Renal cortex interstitium (tissue), 11 donors: ENCODE measurements at regions not wholly inside any gene's neighbourhood (a gene's known extent, or its start where the extent isn't known, plus 50 kb on each side); places are given as distances from the start of the nearest gene placed in this dataset.

Experiments
- DNase-seq, 11 donors: peaks; one replicate each; pipeline ENCODE4 v3.0.0-alpha.2; 2013; ENCODE audit warnings: low read depth in 9 of 11, low spot score in 4 of 11; ENCODE audit errors: extremely low read depth in 1 of 11

DNA sequence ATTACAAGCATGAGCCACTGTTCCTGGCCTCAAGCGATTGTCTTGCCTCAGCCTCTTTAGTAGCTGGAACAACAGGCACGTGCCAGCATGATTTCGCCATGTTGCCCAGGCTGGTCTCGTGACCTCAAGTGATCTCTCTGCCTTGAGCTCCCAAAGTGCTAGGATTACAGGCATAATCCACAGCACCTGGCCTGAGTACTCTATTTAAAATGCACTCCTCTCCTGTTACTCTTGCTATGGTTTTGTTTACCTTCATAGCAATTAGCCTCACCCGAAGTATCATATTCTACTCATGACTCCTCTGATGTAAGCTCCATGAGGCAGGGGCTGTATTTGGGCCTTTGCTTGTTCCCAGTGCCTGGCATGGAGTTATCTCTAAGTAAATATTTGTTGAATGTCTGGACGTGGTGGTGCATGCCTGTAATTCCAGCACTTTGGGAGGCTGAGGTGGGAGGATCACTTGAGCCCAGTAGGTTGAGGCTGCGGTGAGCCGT, 92.5 kb upstream of the SLC34A2 start:
- no peak for DNase-seq

DNA sequence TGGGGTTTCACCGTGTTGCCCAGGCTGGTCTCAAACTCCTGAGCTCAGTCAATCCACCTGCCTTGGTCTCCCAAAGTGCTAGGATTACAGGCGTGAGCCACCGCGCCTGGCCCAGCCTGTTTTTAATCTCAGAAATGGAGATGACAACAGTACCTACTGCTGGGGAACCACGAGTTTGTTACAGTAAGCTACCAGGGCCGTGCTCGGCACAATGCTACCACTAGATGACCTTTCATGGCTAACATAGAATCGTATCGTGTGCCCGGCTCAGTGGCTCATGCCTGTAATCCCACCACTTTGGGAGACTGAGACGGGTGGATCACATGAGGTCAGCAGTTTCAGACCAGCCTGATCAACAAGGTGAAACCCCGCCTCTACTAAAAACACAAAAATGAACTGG, 90.8 kb upstream of the SLC34A2 start:
- no peak for DNase-seq

DNA sequence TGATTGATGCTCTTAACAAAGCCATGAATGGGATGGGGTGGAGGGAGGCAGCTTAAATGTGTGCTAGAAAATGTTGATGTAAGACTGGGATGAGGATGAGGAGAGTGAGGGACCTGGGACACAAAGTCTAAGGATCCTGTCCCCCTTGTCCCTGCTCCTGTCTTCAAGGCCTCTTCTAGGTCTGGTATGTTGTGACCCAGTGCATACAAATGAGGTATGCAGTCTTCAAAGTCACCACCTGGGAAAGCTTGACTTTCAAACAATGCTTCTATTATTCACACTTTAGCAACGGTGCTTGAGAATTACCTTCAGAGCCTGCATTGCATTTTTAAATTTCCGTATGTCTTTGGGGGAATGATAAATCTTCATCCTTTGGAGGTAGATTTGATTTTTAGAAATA, 88.4 kb upstream of the SLC34A2 start:
- DNase-seq = no peak

DNA sequence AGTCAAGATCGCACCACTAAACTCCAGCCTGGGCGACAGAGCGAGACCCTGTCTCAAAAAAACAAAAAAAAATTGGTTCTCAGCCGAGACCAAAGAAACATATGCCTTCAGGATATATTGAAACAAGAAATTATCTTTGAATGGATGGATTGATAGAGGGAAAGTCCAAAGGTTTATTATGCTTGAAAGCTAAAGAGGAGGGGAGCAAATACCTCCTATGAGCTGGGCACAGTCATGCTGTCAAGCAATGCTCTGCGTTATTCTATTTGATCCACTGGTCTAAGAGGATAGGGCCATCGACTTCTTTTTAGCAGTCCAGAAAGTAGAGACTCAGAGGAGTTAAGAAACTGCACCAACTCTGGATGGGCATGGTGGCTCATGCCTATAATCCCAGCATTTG, 85.9 kb upstream of the SLC34A2 start:
- no peak for DNase-seq

DNA sequence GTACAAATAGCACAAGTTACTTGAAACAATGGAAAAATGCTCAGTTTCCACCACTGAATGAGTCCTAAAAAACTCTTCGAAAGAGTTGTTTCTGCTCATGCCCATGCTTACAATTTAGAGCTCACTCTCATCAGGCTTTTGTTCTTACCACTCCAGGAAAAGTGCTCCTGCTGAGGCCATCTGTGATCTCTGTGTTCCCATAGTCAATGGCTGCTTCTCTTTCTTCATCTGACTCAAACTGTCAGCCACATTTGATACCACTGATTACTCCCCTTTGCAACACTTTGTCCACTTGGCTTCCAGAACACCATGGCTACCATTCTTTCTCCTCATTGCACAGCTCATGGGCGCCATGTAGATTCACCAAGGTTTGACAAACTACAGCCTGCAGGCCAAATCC, 80.0 kb upstream of the SLC34A2 start:
- DNase-seq = no peak

DNA sequence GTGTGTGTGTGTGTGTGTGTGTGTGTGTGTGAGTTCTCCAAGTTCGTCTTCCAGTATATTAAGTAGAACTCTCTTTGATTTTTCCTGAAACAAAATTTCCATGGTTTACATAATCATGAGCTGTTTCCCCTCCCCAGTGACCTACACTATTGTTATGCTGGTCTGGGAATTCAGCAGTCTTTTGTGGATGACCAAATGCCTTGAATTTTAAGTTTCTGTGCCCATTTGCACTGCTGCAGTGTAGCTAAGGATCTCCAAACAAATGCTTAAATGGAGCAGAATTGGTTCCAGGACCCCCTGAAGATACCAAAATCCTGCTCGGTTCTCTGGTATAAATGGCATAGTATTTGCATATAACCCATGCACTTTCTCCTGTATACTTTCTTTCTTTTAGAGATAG, 77.2 kb upstream of the SLC34A2 start:
- DNase-seq = no peak

DNA sequence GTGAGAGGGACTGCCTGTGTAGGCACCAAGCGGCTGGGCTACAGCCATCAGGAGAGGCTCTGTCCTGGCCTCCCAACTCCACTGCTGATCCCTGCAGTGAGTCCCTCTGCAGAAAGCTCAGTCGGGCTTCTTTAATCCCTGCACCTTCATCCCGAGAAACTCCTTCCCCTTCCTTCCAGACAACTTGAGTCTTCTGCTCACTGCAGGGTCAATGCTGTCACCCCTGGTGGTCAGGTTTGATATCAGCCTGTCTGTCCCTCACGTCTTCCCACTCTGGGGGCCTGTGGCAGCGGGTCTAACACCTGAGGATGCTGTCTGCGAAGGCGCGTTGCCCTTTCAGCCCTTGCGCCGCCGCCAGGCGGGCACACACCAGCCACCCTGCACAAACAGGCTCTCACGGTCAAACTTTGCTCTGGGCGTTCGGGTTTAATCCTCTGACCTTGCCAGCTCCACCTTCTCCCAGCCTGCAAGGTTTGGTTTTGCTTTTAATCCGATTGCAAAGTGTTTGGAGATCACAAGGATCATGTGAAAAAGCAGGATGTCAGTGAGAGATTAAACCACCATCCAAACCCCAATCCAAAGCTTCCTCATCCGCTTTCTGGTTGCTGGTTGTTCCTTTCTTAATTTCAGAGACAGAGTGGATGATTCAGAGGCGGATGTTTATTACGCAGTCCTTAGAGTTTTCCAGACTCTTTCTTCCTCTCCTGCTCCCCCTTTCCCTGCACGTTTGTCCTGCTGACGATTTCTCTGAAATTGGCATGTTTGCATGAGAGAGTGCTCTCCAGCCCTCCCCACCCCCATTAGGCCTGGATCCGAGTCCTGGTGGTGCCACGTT, 74.8 kb upstream of the SLC34A2 start:
- no peak for DNase-seq

DNA sequence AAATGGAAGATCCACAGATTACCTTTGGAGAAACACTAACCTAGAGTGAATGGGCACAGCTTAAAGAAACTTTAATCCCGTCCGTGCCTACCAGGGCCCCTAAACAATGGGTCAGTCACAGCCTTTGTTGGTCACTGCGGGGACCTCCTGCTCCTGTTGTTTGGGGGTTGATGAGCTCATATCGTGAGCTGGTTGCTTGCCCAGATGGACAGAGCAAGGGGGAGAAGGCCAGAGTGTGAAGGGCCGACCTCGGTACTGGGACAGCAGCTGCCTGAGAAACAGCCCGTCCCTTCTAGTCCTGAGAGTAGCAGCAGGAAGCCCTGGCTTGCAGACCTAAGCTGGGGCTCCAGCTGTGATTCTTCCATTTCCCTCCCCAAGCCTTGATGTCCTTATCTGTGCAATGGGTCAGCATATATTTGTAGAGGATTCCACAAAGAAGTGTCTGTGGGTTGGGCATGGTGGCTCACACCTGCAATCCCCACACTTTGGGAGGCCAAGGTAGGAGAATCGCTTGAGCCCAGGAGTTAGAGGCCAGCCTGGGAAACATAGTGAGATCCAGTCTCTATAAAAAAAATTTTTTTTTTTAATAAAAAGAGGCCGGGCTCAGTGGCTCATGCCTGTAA, 69.6 kb upstream of the SLC34A2 start:
- DNase-seq = no peak

DNA sequence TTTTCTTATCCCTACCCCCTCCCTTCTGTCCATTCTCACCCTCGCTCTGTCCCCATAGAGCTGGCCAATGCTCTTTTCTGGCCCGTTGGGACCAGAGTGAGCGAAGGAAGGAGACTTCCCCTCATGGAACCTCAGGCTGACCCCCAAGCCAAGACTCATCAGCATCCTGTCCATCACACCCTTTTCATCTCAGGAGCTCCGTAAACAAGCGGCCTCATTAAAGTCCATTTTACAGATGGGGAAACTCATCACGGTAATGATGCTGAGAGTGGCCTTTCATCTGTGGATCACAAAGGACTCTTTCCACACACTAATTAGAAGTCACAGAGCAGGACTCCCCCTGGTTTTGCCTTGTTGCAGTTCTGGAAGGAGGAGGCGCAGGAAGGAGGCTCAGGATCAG, 67.4 kb upstream of the SLC34A2 start:
- no peak for DNase-seq

DNA sequence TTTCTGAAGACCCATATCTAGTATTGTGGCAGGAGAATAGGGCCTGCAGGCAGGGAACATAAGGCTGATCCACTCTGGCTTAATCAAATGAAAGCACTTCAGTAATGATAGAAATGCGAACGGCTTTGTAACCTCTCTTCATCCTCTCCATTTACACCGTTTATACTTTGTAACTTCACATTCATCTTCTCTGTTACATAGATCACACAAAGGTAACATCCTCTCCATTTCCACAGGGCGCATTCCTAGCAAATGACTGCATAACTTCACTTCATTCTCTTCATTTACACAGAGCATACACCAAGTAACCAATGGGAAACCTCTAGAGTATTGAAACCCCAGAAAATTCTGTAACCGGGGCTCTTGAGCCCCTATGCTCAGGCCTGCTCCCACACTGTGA, 65.5 kb upstream of the SLC34A2 start:
- DNase-seq = no peak

DNA sequence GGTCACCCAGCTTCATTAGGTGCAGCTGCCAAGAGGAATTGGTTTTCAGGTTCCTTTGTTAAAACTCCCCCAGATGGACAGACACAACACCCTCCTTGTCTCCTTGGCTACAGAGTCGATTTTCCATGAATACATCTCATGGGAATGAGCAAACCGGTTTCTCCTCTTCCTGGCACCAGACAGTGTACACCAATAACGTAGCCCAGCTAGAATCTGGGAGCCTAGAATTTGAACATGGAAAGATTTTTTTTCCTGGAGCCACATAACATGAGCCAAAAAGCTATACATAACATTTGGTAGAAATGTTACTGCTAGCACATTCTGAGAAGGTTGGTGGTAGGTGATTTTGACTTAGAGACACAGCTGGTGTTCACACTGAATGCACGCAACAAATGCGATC, 62.9 kb upstream of the SLC34A2 start:
- no peak for DNase-seq
